Uterus (tissue), 2 donors: ENCODE measurements at regions not wholly inside any gene's neighbourhood (a gene's known extent, or its start where the extent isn't known, plus 50 kb on each side); places are given as distances from the start of the nearest gene placed in this dataset.

Experiments used
- CTCF ChIP-seq, 4 experiments: fragments of 200-600 bp in 2 of 4; fragments of 450-650 bp in 2 of 4; sonication (generic) in 2 of 4; IDR thresholded peaks; one replicate each; pipeline ENCODE4 v1.5.1; 2016 to 2019; ENCODE audit warnings: antibody characterized with exemption in 4 of 4, mild to moderate bottlenecking in 2 of 4, moderate library complexity in 1 of 4
- POLR2A ChIP-seq, 2 donors: fragments of 450-650 bp; IDR thresholded peaks; one replicate each; pipeline ENCODE4 v1.6.1; 2016; ENCODE audit warnings: antibody characterized with exemption in 2 of 2, mild to moderate bottlenecking in 1 of 2, moderate library complexity in 1 of 2

- TF ChIP-seq CTCF (IDR thresholded peaks at IDR 0.05): no peak
- TF ChIP-seq POLR2A (IDR thresholded peaks at IDR 0.05): no peak
These were observed 110.1 kb downstream of the ZNF326 start for GRCh38 chr1:90104941-90105538.
